IPS-15b (cell line): ENCODE measurements at regions not wholly inside any gene's neighbourhood (a gene's known extent, or its start where the extent isn't known, plus 50 kb on each side); places are given as distances from the start of the nearest gene placed in this dataset.

Experiments
- H3K27me3 ChIP-seq: one replicate; pipeline ENCODE4 v1.6.1; 2013; ENCODE audit warnings: low read length; ENCODE audit not compliant: control insufficient read depth, insufficient read depth
- H3K36me3 ChIP-seq: one replicate; pipeline ENCODE4 v1.6.1; 2013; ENCODE audit warnings: low read length; ENCODE audit not compliant: control insufficient read depth, insufficient read depth
- H3K4me1 ChIP-seq: one replicate; pipeline ENCODE4 v1.6.1; 2013; ENCODE audit warnings: mild to moderate bottlenecking, low read length; ENCODE audit not compliant: control insufficient read depth, insufficient read depth
- H3K4me3 ChIP-seq: one replicate; pipeline ENCODE4 v1.5.1; 2013; ENCODE audit warnings: low read depth, low read length
- H3K9ac ChIP-seq: one replicate; pipeline ENCODE4 v1.6.1; 2013; ENCODE audit warnings: low read depth, mild to moderate bottlenecking, low read length
- H3K9me3 ChIP-seq: one replicate; pipeline ENCODE4 v1.6.1; 2013; ENCODE audit warnings: mild to moderate bottlenecking, low read length; ENCODE audit not compliant: control insufficient read depth, insufficient read depth

DNA sequence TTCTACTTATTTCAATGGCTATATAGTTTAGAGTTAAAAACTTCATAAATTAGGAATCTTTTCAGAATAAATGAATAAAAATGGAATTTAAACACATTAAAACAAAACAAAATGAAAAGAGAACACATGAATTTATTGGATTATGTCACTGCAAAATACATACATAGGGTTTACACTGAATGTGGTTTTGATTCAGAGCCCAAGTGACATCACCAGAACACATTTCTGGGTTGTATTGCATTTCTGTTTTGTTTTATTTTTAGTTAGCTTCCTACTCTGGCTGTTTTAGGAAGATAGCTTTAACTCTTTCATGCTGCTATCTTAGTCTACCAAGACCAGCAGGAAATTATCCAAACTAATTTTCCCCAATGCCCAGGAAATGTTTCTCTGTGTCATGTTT lies 1935.0 kb downstream of the EFNA5 start:
- Histone ChIP-seq H3K9ac (no peak overlapping the region), H3K9me3 (no peaks in the 10 kb centered on the region), H3K36me3 (no peaks in the 10 kb centered on the region), H3K4me1 (no peaks in the 10 kb centered on the region), H3K27me3 (no peaks in the 10 kb centered on the region), H3K4me3 (no peak overlapping the region)

DNA sequence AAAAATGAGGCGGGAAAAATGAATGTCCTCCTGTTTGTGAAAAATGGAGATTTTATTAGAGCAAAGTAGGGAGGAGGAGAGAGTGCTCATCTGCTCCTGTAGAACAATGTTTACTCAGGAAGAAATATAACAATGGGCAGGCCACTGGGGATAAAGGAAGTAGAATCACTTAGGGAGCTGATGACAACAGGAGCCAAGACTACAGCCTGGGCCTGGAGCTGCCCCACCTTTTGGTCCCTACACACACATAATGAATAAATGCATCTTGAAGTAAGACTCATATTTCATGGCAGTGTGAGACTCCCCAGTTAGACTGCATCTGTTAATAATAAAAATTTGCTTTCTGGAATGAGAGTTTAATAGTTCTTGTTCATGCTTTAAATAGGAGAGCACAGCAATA lies 1939.8 kb downstream of the EFNA5 start:
- Histone ChIP-seq H3K9ac (no peak overlapping the region), H3K9me3 (no peaks in the 10 kb centered on the region), H3K4me1 (no peaks in the 10 kb centered on the region), H3K27me3 (no peaks in the 10 kb centered on the region), H3K4me3 (no peak overlapping the region), H3K36me3 (no peaks in the 10 kb centered on the region)

- Histone ChIP-seq H3K4me1 (no peaks in the 10 kb centered on the region), H3K9ac (no peak overlapping the region), H3K27me3 (no peaks in the 10 kb centered on the region), H3K9me3 (no peaks in the 10 kb centered on the region), H3K4me3 (no peak overlapping the region), H3K36me3 (no peaks in the 10 kb centered on the region)
Observed at GRCh38 chr5:105726093-105726492, 1944.6 kb downstream of the EFNA5 start.

DNA sequence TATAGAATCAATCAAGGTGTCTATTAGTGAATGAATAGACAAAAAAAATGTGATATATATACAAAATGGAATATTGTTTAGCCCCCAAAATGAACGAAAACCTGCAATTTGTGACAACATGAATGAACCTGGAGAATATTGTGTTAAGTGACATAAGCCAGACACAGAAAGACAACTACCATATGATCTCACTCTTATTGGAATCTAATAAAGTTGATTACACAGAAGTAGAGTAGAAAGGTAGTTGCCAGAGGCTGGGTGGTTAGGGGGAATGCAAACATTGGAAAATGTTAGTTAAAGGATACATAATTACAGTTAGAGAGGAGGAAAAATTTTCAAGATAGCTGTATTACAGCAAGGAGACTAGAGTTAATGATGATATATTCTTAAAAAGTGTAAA lies 1962.3 kb downstream of the EFNA5 start:
- Histone ChIP-seq H3K36me3 (no peaks in the 10 kb centered on the region), H3K27me3 (no peaks in the 10 kb centered on the region), H3K4me3 (no peak overlapping the region), H3K9me3 (no peaks in the 10 kb centered on the region), H3K4me1 (no peaks in the 10 kb centered on the region), H3K9ac (no peak overlapping the region)

DNA sequence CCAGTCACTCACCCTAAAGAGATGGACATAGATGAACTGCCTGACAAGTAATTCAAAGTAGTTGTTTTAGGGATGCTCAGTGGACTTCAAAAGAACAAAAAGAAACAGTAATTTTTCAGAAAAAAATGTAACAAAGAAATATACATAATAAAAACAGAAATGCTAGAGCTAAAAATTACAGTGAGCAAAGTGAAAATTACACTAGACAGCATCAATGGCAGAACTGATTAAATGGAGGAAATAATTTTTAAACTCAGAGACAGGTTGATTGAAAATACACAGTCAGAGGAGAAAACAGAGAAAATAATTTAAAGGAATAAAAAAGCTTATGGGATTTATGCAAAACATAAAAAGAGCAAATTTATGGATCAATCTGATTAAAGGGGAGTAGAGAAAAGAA lies 1968.4 kb downstream of the EFNA5 start:
- no peak overlapping the region for H3K4me3 ChIP-seq
- H3K9ac ChIP-seq = no peak overlapping the region
- no peaks in the 10 kb centered on the region for H3K36me3 ChIP-seq
- H3K4me1 ChIP-seq = no peaks in the 10 kb centered on the region
- no peaks in the 10 kb centered on the region for H3K9me3 ChIP-seq
- H3K27me3 ChIP-seq = no peaks in the 10 kb centered on the region

- Histone ChIP-seq H3K27me3 (no peaks in the 10 kb centered on the region), H3K4me1 (peaks cover 3% of the 10 kb centered on the region), H3K4me3 (no peak overlapping the region)
Observed at GRCh38 chr5:105696440-105696839, 1974.3 kb downstream of the EFNA5 start.

DNA sequence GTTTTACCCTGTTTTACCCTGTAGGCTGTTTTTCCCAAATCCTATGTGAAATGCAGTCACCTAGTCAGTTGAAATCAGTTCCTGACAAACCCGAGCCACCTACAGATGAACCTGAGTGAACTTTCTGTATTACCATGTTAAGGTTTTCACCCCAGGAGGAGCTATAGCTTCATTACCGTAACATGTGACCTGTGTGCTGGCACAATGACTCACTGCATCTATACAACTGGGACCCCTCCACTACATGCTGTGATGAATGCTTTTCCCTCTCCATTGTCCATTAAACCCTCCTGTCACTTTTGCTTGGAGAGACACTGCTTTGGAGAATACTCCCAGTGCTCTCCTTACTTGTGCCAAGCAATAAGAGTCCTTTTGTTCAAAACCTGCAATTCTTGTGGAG lies 1974.8 kb downstream of the EFNA5 start:
- Histone ChIP-seq H3K4me1 (peaks cover 3% of the 10 kb centered on the region), H3K4me3 (no peak overlapping the region), H3K36me3 (no peaks in the 10 kb centered on the region), H3K9me3 (no peaks in the 10 kb centered on the region), H3K27me3 (no peaks in the 10 kb centered on the region), H3K9ac (no peak overlapping the region)

More at GRCh38 chr5:105696440-105696839, 1974.3 kb downstream of the EFNA5 start:
- no peak overlapping the region for H3K9ac ChIP-seq
- H3K36me3 ChIP-seq = no peaks in the 10 kb centered on the region
- no peaks in the 10 kb centered on the region for H3K9me3 ChIP-seq

DNA sequence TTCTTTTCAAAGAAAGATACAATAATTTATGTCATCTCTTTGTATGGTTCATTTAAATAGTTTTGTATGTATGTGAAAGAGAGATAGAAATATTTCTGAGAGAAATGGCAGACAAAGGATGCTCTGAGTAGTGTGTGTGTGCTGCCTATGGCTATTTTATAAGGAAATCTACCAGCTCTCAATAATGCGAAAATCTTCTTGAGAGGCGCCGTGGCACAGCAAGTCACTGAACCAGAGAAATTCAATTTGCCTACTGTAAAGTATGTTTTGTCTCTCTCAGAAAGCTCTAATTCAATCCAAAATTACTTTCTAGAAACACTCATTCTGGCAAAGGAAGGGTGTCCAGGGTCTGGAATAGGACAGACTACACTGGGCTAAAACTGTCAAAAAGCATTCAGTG lies 1981.1 kb downstream of the EFNA5 start:
- H3K27me3 ChIP-seq = no peaks in the 10 kb centered on the region
- no peaks in the 10 kb centered on the region for H3K36me3 ChIP-seq
- no peak overlapping the region for H3K4me3 ChIP-seq

DNA sequence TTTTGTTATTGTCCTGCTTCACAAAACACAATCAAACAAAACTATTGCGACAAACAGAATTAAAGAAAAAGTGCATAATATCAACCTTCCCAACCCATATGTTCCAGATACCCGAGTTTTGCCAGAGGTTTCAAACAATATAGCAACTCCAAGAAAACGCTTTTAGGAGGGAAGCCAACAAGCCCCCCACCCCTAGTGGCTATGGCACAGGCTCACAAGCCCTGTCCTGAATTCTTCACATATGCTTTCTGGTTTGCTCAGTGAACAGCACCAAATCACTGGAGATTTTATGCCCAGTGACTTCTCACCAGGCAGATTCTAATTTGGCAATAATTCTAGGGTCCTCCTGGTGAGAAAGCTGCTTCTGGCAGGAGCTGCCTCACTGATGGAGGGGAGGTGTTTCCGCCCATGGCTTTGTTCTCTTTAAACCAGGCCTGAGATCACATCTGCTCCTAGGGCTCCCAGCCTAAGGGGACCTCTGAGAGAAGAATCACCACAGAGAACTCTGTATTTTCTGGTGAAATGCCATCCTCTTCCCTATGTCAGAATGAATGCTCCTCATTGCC lies 1982.4 kb downstream of the EFNA5 start:
- Histone ChIP-seq H3K9ac (no peak overlapping the region), H3K4me3 (no peak overlapping the region), H3K9me3 (no peaks in the 10 kb centered on the region), H3K36me3 (no peaks in the 10 kb centered on the region), H3K27me3 (no peaks in the 10 kb centered on the region), H3K4me1 (peaks cover 20% of the 10 kb centered on the region)

More for the DNA sequence above, 1981.1 kb downstream of the EFNA5 start:
- Histone ChIP-seq H3K9ac (no peak overlapping the region), H3K4me1 (peaks cover 20% of the 10 kb centered on the region), H3K9me3 (no peaks in the 10 kb centered on the region)

DNA sequence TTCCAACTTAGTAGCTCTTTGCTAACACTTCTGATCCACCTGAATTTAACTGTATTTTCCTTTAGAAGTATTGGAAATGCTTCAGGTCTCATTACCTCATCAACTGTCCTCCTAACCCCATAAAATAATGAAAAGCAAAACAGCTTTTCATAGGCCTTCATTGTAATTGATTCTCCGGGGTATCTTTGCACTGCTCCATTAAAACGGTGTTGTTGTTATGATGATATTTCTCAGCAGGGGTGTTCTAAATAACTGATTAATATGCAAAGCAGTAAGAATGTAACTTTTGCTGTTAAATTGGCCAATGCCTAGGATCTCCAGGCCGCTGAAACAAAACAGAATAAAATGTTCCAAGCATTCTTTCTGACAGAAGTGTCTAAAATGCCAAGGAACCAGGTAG lies 1983.2 kb downstream of the EFNA5 start:
- no peak overlapping the region for H3K4me3 ChIP-seq
- H3K36me3 ChIP-seq = no peaks in the 10 kb centered on the region
- H3K9ac ChIP-seq = no peak overlapping the region
- no peaks in the 10 kb centered on the region for H3K27me3 ChIP-seq
- H3K9me3 ChIP-seq = no peaks in the 10 kb centered on the region
- H3K4me1 ChIP-seq = peaks cover 20% of the 10 kb centered on the region

DNA sequence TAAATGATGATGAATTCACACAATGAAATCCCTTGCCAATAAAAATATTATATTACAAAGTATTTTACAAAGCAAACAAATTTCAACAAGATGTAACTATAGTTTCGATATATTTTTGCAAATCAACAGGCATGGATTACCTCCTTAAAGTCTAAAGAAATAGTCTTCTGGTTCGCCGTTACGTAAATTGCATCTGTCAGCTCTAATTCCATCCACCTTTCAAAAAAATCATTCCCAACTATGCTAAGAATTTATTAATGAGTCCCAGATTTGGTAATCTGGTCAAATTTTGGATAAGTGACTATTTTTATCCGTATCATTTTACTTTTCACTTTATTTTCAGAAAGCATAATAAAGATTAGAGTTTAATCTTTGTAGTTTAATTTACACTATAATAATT lies 1984.9 kb downstream of the EFNA5 start:
- peaks cover 20% of the 10 kb centered on the region for H3K4me1 ChIP-seq
- no peak overlapping the region for H3K9ac ChIP-seq
- H3K36me3 ChIP-seq = no peaks in the 10 kb centered on the region
- H3K4me3 ChIP-seq = no peak overlapping the region
- H3K27me3 ChIP-seq = no peaks in the 10 kb centered on the region
- no peaks in the 10 kb centered on the region for H3K9me3 ChIP-seq

GRCh38 chr5:105684799-105685198 lies 1985.9 kb downstream of the EFNA5 start:
- no peaks in the 10 kb centered on the region for H3K9me3 ChIP-seq
- H3K27me3 ChIP-seq = no peaks in the 10 kb centered on the region
- H3K4me3 ChIP-seq = no peak overlapping the region
- no peaks in the 10 kb centered on the region for H3K36me3 ChIP-seq
- H3K4me1 ChIP-seq = peaks cover 20% of the 10 kb centered on the region
- no peak overlapping the region for H3K9ac ChIP-seq
